Endodermal cell (in vitro differentiated cells): ENCODE measurements at regions not wholly inside any gene's neighbourhood (a gene's known extent, or its start where the extent isn't known, plus 50 kb on each side); places are given as distances from the start of the nearest gene placed in this dataset.

ENCODE experiments used
- DNase-seq: peaks from one replicate; pipeline ENCODE4 v3.0.0-alpha.2; 2017
- H3K27ac ChIP-seq: 2 replicates; pipeline ENCODE4 v1.5.1; 2013; ENCODE audit warnings: mild to moderate bottlenecking, low read depth, low read length, moderate library complexity
- H3K27me3 ChIP-seq: 2 replicates; pipeline ENCODE4 v1.6.1; 2013; ENCODE audit warnings: mild to moderate bottlenecking, low read length, moderate library complexity; ENCODE audit not compliant: insufficient read depth, control insufficient read depth, poor library complexity, severe bottlenecking
- H3K36me3 ChIP-seq: 2 replicates; pipeline ENCODE4 v1.7.0; 2013; ENCODE audit warnings: mild to moderate bottlenecking, low read length, moderate library complexity; ENCODE audit not compliant: control insufficient read depth, insufficient read depth
- H3K4me1 ChIP-seq: one replicate; pipeline ENCODE4 v1.7.0; 2013; ENCODE audit warnings: low read length; ENCODE audit not compliant: control insufficient read depth, insufficient read depth
- H3K4me3 ChIP-seq: 2 replicates; pipeline ENCODE4 v1.5.1; 2013; ENCODE audit warnings: mild to moderate bottlenecking, low read length, moderate library complexity
- H3K9ac ChIP-seq: 2 replicates; pipeline ENCODE4 v1.6.1; 2013; ENCODE audit warnings: mild to moderate bottlenecking, low read length, moderate library complexity; ENCODE audit not compliant: poor library complexity, severe bottlenecking; ENCODE audit errors: extremely low read depth
- H3K9me3 ChIP-seq: 2 replicates; pipeline ENCODE4 v1.6.1; 2013; ENCODE audit warnings: mild to moderate bottlenecking, low read length, moderate library complexity; ENCODE audit not compliant: control insufficient read depth
- H3K27ac Mint-ChIP-seq: 2 replicates; pipeline ENCODE4 v1.8.0; 2020; ENCODE audit warnings: mixed read lengths
- H3K27me3 Mint-ChIP-seq: 2 replicates; pipeline ENCODE4 v1.8.0; 2021; ENCODE audit warnings: mild to moderate bottlenecking, mixed read lengths; ENCODE audit not compliant: insufficient read depth
- H3K36me3 Mint-ChIP-seq: 2 replicates; pipeline ENCODE4 v1.8.0; 2020; ENCODE audit warnings: low read depth, mixed read lengths
- H3K4me1 Mint-ChIP-seq: 2 replicates; pipeline ENCODE4 v1.8.0; 2020; ENCODE audit warnings: mixed read lengths
- H3K4me3 Mint-ChIP-seq: 2 replicates; pipeline ENCODE4 v1.8.0; 2020; ENCODE audit warnings: mild to moderate bottlenecking, moderate library complexity, mixed read lengths
- H3K9me3 Mint-ChIP-seq: 2 replicates; pipeline ENCODE4 v1.8.0; 2020; ENCODE audit warnings: mild to moderate bottlenecking, mixed read lengths
- WGBS, 2 experiments: methylation state at CpG; one replicate each; pipeline versions ENCODE4 v1.1.5 to v1.1.7; 2013; ENCODE audit warnings: missing lambda C conversion rate in 2 of 2, mixed read lengths in 1 of 2; ENCODE audit not compliant: insufficient coverage in 1 of 2, insufficient read length in 1 of 2; 5-methylcytosine and 5-hydroxymethylcytosine counted together
- TF ChIP-seq, protein P1 (sequence below): fragments of 200-600 bp; sonication (generic); conservative IDR thresholded peaks from 2 replicates; pipeline ENCODE4 v1.5.0; 2021; ENCODE audit warnings: antibody characterized with exemption, mild to moderate bottlenecking

- no peaks in the 10 kb centered on the region for H3K4me1 ChIP-seq
- WGBS, 2 experiments: 80 to 90% methylated on average over 1 of the region's 1 CpG
- H3K4me3 ChIP-seq: no peak overlapping the region
- H3K36me3 ChIP-seq: no peaks in the 10 kb centered on the region
- TF ChIP-seq, protein P1, sequence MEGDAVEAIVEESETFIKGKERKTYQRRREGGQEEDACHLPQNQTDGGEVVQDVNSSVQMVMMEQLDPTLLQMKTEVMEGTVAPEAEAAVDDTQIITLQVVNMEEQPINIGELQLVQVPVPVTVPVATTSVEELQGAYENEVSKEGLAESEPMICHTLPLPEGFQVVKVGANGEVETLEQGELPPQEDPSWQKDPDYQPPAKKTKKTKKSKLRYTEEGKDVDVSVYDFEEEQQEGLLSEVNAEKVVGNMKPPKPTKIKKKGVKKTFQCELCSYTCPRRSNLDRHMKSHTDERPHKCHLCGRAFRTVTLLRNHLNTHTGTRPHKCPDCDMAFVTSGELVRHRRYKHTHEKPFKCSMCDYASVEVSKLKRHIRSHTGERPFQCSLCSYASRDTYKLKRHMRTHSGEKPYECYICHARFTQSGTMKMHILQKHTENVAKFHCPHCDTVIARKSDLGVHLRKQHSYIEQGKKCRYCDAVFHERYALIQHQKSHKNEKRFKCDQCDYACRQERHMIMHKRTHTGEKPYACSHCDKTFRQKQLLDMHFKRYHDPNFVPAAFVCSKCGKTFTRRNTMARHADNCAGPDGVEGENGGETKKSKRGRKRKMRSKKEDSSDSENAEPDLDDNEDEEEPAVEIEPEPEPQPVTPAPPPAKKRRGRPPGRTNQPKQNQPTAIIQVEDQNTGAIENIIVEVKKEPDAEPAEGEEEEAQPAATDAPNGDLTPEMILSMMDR: no peak
- Mint-ChIP-seq H3K27ac (no peak overlapping the region), H3K4me3 (no peak overlapping the region), H3K4me1 (no peaks in the 10 kb centered on the region), H3K36me3 (no peaks in the 10 kb centered on the region), H3K9me3 (no peaks in the 10 kb centered on the region), H3K27me3 (peaks cover 15% of the 10 kb centered on the region)
- no peaks in the 10 kb centered on the region for H3K27me3 ChIP-seq
- H3K9me3 ChIP-seq: no peaks in the 10 kb centered on the region
- H3K27ac ChIP-seq: no peak overlapping the region
- no peak for DNase-seq
- no peak overlapping the region for H3K9ac ChIP-seq
These were observed 192.8 kb upstream of the WSCD1 start for GRCh38 chr17:5877366-5877765.

DNA sequence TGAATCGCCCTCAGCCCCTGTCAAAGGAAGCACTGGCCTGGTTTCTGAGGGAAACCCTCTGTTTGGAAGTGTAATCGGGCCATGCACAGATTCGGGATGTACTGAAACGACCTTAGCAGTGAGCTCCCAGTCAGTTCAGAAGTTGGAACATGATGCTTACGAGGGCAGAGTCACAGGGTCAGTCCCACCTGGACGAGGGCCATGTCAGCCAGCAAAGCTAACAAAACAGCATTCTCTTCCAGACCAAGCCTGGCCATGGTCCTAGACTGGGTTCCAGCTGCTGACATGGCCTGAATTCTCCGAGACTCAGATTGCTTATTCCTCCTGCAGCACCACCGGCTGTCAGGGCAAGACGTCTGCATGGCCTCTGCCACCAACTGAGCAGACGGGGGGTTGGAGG, 192.2 kb upstream of the WSCD1 start:
- Mint-ChIP-seq H3K4me1 (no peaks in the 10 kb centered on the region), H3K4me3 (no peak overlapping the region), H3K27ac (no peak overlapping the region), H3K36me3 (no peaks in the 10 kb centered on the region), H3K27me3 (peaks cover 14% of the 10 kb centered on the region), H3K9me3 (no peaks in the 10 kb centered on the region)
- 92 to 96% methylated on average over 8 to 10 of the region's 10 CpGs for WGBS, 2 experiments
- Histone ChIP-seq H3K4me1 (no peaks in the 10 kb centered on the region), H3K9ac (no peak overlapping the region), H3K36me3 (no peaks in the 10 kb centered on the region), H3K9me3 (no peaks in the 10 kb centered on the region), H3K27me3 (no peaks in the 10 kb centered on the region), H3K27ac (no peak overlapping the region), H3K4me3 (no peak overlapping the region)
- no peak for DNase-seq
- TF ChIP-seq, protein P1: no peak

DNA sequence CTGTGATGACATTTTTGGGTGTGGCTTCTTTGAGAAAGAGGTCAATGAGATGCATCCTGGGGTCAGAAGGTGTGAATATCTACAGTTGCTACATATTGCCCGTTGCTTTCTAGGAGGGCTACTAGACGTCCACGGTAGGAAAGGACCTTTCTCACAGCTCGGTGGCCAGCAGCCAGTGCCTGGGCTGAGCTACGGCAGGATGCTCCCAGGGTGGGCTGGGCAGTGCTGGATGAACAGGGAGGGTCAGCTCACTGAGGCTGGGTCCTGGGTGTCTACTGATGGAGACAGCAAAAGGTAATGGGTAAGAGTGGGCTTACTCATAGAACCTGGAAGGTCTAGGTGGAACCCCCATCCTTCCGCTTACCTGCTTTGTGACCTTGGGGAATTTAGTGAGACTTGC, 188.3 kb upstream of the WSCD1 start:
- DNase-seq: no peak

More for the DNA sequence above, 188.3 kb upstream of the WSCD1 start:
- H3K27ac ChIP-seq: no peak overlapping the region
- no peak overlapping the region for H3K4me3 ChIP-seq
- H3K9me3 ChIP-seq: no peaks in the 10 kb centered on the region
- no peaks in the 10 kb centered on the region for H3K27me3 ChIP-seq
- H3K36me3 Mint-ChIP-seq: no peaks in the 10 kb centered on the region
- H3K9ac ChIP-seq: no peak overlapping the region
- peaks cover 12% of the 10 kb centered on the region for H3K27me3 Mint-ChIP-seq
- H3K4me3 Mint-ChIP-seq: no peak overlapping the region
- 92 to 100% methylated on average over 2 to 6 of the region's 6 CpGs for WGBS, 2 experiments
- no peak overlapping the region for H3K27ac Mint-ChIP-seq
- no peaks in the 10 kb centered on the region for H3K4me1 Mint-ChIP-seq
- TF ChIP-seq, protein P1: no peak
- H3K36me3 ChIP-seq: no peaks in the 10 kb centered on the region
- H3K9me3 Mint-ChIP-seq: no peaks in the 10 kb centered on the region
- H3K4me1 ChIP-seq: no peaks in the 10 kb centered on the region
